Activated CD8-positive, alpha-beta memory T cell treated with anti-CD3 and anti-CD28 coated beads for 4 hours (primary cell): ENCODE measurements at regions not wholly inside any gene's neighbourhood (a gene's known extent, or its start where the extent isn't known, plus 50 kb on each side); places are given as distances from the start of the nearest gene placed in this dataset.
A peak's percentile ranks its signal among the peaks of the same experiment; 100 is the strongest.
"Not testable (repeated sequence)": the region's sequence is repeated elsewhere in the genome, so short reads cannot be mapped to it uniquely, and the experiment has no call there.

ENCODE experiments used
- DNase-seq, 2 donors: peaks; one replicate each; pipeline ENCODE4 v3.0.0-alpha.2; 2020; ENCODE audit warnings: low read depth in 2 of 2

DNA sequence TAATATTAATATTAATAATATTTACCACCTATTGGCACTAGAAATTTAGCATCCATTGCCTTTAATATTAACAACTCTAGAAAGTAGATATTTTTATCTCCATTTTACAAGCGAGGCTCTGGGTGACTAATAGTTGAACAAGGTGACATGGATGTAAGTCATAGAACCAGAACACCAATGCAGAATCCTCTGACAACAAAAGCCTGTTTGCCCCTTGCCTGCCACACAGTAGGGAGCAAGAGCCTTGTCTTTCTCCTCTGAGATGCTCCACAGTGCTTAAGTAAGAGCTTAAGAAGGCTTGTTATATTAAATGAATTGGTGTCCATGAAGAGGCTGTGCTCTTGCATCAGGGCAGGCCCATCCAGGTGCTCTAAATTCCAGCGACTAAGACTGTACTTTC lies 51.2 kb upstream of the LBX1 start:
- no peak for DNase-seq

DNA sequence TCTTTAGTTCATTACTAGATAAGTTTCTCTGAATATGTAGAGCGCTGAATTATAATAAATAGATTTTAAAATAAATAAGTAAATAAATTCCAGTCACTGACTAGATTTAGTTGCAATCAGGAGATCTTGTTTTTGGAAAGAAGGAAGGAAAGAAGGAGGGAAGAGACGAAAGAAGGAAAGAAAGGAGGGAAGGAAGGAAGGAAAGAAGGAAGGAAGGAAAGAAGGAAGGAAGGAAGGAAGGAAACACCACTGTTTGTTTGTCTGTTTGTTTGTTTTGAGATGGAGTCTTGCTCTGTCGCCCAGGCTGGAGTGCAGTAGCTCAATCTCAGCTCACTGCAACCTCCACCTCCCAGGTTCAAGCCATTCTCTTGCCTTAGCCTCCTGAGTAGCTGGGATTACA lies 51.7 kb upstream of the LBX1 start:
- not testable (repeated sequence) for DNase-seq

DNA sequence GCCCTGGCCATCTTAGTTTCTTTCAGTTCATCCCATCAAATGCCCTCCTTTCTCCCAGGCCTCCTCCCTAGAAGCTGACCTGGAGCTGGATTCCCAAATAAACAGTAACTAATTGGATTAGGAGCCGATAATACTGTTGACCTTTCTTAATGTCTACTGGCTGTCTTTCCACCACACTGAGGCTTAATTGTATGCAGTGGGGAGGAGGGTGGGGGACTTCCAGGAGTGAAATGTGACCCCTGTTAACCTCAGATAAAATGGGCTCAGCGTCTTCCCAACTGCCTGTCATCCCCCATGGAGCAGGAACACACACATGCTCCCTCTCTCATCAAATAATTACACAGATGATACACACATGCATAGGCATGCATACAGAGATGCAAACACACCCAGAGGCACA lies 53.7 kb upstream of the LBX1 start:
- no peak for DNase-seq

DNA sequence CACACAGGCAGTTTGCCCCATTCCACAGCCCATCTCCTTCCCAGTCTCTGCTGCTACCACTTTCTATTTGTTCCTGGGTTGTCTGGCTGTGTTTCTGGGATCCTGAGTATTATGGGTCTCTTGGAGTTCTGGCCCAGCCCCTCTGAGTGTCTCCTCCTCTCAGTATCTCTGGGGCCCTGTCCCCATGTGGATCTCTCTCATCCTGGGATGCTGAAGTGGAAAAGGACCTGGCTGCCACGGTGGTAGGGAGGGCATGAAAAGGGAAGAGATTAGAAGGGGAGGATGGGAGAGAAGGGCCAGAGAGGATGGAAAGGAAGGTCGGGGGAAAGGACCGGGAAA lies 54.5 kb upstream of the LBX1 start:
- no peak for DNase-seq

DNA sequence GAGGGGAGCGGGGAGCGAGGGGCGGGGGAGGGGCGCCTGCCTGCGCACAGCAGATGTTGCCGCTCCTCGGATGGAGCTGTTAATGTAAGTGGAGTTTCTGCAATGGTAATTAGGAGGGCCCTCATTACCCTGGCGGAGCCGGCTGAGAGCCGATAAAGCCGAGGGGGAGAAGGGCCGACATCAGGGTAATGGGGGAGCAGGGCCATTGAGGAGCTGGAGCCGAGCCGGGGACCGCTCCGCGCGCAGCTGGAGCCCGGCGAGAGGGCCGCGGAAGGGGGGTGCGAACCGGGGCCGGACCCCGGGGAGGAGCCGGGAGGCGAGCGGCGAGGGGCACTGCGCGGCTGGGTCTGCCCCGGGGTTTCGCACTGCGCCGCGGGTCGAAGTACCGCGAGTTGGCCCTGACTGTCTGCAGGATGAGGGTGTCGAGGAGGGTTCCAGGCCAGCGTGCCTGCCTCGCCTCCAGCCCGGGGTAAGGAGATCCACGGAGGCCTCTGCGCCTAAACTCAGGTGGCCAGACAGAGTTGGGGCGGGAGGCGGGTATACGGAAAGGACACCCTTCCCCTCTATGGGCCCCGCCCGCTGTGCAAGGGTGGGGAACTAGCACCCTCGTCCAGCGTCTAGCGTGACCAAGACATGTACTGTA lies 55.0 kb upstream of the LBX1 start:
- DNase-seq, result no peak

- no peak for DNase-seq
Measured at GRCh38 chr10:101284744-101285463, 55.6 kb upstream of the LBX1 start.

GRCh38 chr10:101285519-101286070 lies 56.3 kb upstream of the LBX1 start:
- no peak for DNase-seq

DNA sequence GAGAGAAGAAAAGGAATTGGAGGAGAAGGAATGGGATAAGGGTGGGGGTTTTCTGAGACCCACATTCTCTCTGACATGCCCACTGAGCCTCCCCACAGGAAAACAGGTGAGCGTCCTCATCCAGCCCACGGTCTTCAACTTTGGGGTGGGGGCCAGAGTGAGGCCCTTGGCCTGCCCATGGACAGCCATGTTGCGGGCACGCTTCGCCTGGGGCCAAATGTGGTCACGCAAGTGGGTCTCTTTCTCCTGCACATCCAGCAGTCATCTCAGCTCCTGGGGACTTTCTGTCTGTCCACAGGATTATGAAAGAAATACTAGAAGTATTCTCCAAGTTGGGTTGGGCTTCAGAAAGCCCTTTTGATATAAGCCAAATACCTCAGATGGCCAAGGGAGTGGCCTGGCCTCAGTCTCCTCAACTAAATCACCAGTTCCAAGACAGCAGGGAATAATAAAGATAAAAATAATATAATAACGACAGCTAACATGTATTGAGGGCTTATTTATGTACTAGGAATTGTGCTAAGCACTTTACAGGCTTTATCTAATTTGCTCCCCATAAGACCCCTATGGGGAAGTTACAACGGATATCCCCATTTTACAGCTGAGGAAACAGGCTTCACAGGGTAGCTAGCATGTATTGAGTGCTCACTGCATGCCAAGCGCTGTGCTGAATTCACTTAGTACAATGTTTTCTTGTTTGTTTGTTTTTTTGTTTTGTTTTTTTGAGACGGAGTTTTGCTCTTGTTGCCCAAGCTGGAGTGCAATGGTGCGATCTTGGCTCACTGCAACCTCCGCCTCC lies 57.2 kb upstream of the LBX1 start:
- no peak for DNase-seq

GRCh38 chr10:101287183-101287996 lies 58.1 kb upstream of the LBX1 start:
- no peak for DNase-seq

DNA sequence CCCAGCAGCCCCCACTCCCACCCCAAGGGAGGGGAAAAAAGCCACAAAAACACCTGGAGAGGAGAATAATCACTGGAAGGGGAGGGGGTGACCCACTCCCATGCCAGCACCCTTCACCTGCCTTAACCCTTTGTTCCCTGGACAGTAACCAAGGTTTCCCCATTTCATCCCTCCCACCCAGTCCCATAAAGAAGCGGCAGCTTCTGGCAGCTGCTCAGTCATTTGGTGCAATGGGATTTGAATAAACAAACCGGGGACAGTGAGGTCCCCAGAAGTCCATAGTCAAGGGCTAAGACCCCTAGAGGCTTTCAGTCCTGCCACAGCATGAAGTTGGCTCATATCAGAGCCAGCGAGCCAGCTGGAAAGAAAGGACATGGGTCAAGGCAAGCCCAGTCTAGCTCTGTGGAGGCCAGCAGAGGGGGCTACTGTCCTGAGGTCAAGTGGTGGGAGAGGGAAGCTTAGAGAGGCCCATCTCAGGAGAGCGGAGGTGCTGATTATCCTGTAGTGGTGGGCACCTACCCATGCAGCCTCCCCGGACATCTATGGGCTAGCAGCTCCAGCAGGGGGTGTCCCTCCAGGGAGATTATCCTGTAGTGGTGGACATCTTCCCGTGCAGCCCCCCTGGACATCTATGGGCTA lies 58.9 kb upstream of the LBX1 start:
- no peak for DNase-seq

DNA sequence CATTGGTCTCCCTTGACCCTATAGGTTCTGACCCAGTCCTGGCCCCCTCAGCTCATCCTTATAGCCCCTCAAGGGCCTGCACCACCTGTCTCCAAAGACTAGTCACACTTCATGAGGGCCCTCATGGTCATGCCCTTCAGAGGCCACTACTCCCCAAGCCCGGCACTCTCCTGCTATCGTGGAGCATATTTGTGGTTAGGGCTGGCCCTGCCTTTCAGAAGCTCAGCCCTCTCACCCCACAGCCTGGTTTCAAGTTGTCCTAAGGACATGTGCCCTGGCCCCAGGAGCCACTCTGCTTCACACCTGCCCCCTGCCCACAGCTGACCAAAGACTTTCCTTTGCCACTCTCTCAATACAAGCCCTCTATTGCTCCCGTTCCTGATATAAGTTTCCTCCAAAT lies 60.3 kb upstream of the LBX1 start:
- DNase-seq, result no peak

DNA sequence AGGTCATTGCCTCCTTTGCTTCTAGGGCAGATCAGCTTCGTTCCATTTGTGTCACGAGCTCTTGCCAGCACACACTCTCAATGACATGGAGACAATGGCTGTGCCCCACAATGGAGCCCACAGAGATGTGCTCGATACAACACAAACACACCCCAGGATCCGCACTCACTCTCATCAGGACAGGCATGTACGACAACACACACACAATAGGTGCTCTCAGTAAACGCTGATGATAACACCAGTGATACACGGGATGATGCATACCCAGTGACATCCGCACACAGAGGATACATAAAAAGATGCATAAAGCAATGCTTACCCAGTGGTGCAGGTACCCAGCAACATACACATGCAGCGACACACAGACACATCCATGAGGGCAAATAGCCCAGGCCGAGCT lies 61.2 kb upstream of the LBX1 start:
- DNase-seq, result no peak

DNA sequence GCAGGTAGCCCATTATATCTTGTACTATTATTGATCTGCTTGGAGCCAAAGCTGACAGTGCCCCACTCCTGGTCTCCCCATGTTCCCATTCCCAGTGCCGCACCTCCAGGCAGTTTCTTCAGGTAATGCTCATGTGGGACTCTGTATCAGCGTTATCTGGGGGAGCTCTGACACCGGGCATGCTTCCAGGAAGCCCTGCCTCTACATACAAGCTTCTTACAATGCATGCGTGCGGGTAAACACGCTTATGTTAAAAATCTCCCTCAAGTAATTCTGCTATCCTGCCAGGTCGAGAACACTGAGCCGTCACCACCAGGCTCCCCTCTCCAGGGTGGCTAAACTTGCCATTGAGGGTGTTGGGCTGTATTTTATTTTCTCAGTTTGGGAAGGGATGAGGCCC lies 61.6 kb upstream of the LBX1 start:
- no peak for DNase-seq

GRCh38 chr10:101291331-101292193 lies 62.3 kb upstream of the LBX1 start:
- DNase-seq, result peak in 1 of 2 donors; percentile 14

DNA sequence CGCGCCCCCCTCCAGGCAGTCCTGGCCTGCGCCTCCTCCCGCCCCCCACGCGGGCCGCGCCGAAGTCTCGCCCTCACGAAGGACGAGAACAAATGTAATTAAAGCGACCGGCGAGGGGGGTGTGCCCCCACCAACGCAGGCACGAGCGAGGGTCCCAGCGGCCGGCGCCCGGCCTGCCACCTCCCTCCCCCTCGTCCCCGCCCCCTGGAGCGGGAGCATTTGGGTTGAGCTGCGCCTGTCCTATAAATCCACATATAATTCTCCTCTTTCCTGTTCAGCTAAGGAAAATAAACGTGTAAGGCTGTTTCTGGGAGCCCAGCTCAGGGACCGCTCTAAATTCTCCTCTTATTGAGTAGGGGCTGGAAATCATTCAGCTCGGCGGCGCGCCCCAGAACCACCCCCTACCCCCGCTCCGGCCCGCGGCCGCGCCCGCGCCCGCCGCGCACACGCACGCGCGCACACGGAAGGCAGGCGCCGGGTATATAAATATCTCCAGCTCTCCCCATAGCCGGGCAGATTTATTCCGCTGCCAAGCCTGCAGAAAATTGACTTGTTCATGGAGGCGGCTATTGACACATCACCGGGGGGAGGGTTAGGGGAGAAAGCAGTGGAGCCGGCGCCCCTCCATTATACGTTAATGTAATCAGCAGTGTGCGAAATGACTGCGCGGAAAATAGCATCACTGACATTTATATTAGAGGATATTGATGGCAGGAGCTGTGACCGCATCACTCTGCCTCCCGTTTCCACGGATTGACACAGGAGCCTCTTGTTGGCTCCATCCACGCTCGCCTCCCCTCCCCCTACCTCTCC lies 61.6 kb upstream of the BTRC start:
- DNase-seq, result no peak

- DNase-seq, result no peak
Measured at GRCh38 chr10:101293007-101293723, 60.8 kb upstream of the BTRC start.

DNA sequence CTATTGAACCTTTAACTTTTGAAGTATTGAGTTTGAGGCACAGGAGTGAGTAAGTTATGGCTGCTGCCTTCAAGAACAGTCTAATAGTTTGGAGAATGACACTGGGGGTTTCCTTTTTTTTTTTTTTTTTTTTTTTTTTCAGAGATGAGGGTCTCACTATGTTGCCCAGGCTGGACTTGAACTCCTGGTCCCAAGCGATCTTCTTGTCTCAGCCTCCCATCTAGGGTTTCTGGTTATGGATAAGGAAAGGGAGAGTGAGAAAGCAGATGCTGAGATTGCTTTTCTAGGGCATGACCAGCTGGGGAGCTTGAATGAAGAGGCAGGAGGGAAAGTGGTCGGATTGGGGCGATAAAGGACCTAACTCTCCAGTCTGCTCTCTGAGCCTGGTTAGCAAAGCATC lies 59.9 kb upstream of the BTRC start:
- no peak for DNase-seq

DNA sequence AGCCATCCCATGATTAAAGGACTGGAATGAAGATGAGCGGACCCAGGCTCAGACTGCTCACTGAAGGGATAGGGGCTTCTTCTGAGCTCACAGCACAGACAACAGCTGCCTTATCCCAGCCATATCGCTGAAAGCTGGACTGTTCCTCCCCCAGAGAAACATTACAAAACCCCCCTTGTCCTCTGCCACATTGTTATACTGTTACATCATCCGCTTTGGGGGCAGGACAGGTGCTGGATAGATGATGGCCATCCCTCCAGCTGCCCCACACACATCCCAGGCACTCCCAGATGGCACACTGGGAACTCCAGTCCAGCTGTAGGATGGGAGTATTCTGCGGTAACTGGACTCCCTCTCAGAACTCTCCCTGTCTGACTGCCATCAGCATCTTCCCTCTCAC lies 58.7 kb upstream of the BTRC start:
- no peak for DNase-seq
